B cell (primary cell): ENCODE measurements at regions not wholly inside any gene's neighbourhood (a gene's known extent, or its start where the extent isn't known, plus 50 kb on each side); places are given as distances from the start of the nearest gene placed in this dataset.

ENCODE experiments used
- ATAC-seq: fragments of 200-7000 bp; cut with Tn5 transposase; one replicate; pipeline ENCODE4 v1.10.0; 2021; ENCODE audit warnings: low read depth, mild to moderate bottlenecking, moderate number of reproducible peaks, moderate library complexity
- CTCF ChIA-PET: fragments of 350-600 bp; sonication (Branson Sonifier 250); formaldehyde crosslinking; loops from one replicate; lab custom pipeline; 2021; ENCODE audit warnings: antibody characterized with exemption, inconsistent platforms; lab: Charles Lee
- POLR2A ChIA-PET: fragments of 350-600 bp; sonication (Branson Sonifier 250); formaldehyde crosslinking; loops from one replicate; lab custom pipeline; 2021; ENCODE audit warnings: antibody characterized with exemption; lab: Charles Lee
- DNase-seq: peaks from one replicate; pipeline ENCODE4 v3.0.0; 2013
- H2AFZ ChIP-seq: 2 replicates; pipeline ENCODE4 v1.6.1; 2012; ENCODE audit warnings: mild to moderate bottlenecking, low read depth, low read length; ENCODE audit not compliant: insufficient read depth, poor library complexity, severe bottlenecking
- H3K27ac ChIP-seq, 2 donors: 1 replicate in 1 of 2; 2 replicates in 1 of 2; pipeline ENCODE4 v1.5.1; 2012 to 2013; ENCODE audit warnings: low read length in 2 of 2, mild to moderate bottlenecking in 2 of 2, moderate library complexity in 1 of 2
- H3K27me3 ChIP-seq, 4 experiments: fragments of 200-600 bp in 1 of 4; sonication (generic) in 1 of 4; replicated peaks in 1 of 4; 1 replicate in 2 of 4; 2 replicates in 2 of 4; pipeline versions ENCODE4 v1.6.1 to v1.7.0; 2013 to 2016; ENCODE audit warnings: low read length in 3 of 4, mild to moderate bottlenecking in 2 of 4, mixed read lengths in 1 of 4, moderate library complexity in 1 of 4; ENCODE audit not compliant: insufficient read depth in 4 of 4, control insufficient read depth in 3 of 4; ENCODE audit errors: control extremely low read depth in 1 of 4
- H3K36me3 ChIP-seq, 2 experiments: replicated peaks in 1 of 2; 1 replicate in 1 of 2; 2 replicates in 1 of 2; pipeline versions ENCODE4 v1.6.1 to v1.7.1; 2013; ENCODE audit warnings: low read length in 1 of 2; ENCODE audit not compliant: insufficient read depth in 2 of 2, control insufficient read depth in 1 of 2; ENCODE audit errors: control extremely low read depth in 1 of 2, extremely low read depth in 1 of 2
- H3K4me1 ChIP-seq, 2 donors: fragments of 200-600 bp in 1 of 2; sonication (generic) in 1 of 2; 1 replicate in 1 of 2; 2 replicates in 1 of 2; pipeline versions ENCODE4 v1.5.1 to v1.6.1; 2013 to 2017; ENCODE audit warnings: low read length in 2 of 2; ENCODE audit not compliant: control insufficient read depth in 2 of 2, insufficient read depth in 2 of 2
- H3K4me2 ChIP-seq: replicated peaks from 2 replicates; pipeline ENCODE3; 2012; ENCODE audit warnings: mild to moderate bottlenecking, low read depth, low read length; ENCODE audit not compliant: poor library complexity, severe bottlenecking
- H3K4me3 ChIP-seq, 5 experiments: fragments of 200-600 bp in 1 of 5; sonication (generic) in 1 of 5; 1 replicate in 3 of 5; 2 replicates in 2 of 5; pipeline versions ENCODE4 v1.5.1 to v1.7.0; 2011 to 2016; ENCODE audit warnings: low read length in 4 of 5, mild to moderate bottlenecking in 4 of 5, low read depth in 2 of 5, control low read depth in 1 of 5, moderate library complexity in 1 of 5; ENCODE audit not compliant: insufficient read depth in 1 of 5; ENCODE audit errors: control extremely low read depth in 1 of 5, extremely low read depth in 1 of 5
- H3K79me2 ChIP-seq: fragments of 200-600 bp; sonication (generic); one replicate; pipeline ENCODE4 v1.6.0; 2016; ENCODE audit warnings: low read length; ENCODE audit not compliant: control insufficient read depth, insufficient read depth
- H3K9ac ChIP-seq: fragments of 200-600 bp; sonication (generic); 2 replicates; pipeline ENCODE4 v1.6.1; 2017; ENCODE audit warnings: mild to moderate bottlenecking, low read length, moderate library complexity
- H3K9me3 ChIP-seq, 3 donors: one replicate each; pipeline versions ENCODE4 v1.6.1 to v1.7.1; 2013; ENCODE audit warnings: low read length in 2 of 3; ENCODE audit not compliant: control insufficient read depth in 2 of 3, insufficient read depth in 1 of 3; ENCODE audit errors: control extremely low read depth in 1 of 3
- H4K20me1 ChIP-seq: 2 replicates; pipeline ENCODE4 v1.6.0; 2012; ENCODE audit warnings: mild to moderate bottlenecking, low read length; ENCODE audit not compliant: insufficient read depth, control insufficient read depth, poor library complexity, severe bottlenecking
- H3K27ac Mint-ChIP-seq: one replicate; pipeline ENCODE4 v1.8.0; 2021; ENCODE audit warnings: mixed read lengths
- H3K27me3 Mint-ChIP-seq: one replicate; pipeline ENCODE4 v1.8.0; 2021; ENCODE audit warnings: mixed read lengths
- H3K4me1 Mint-ChIP-seq: one replicate; pipeline ENCODE4 v1.8.0; 2021; ENCODE audit warnings: mixed read lengths
- H3K4me3 Mint-ChIP-seq: one replicate; pipeline ENCODE4 v1.8.0; 2021; ENCODE audit warnings: mixed read lengths
- H3K9me3 Mint-ChIP-seq: one replicate; pipeline ENCODE4 v1.8.0; 2022; ENCODE audit warnings: mixed read lengths; ENCODE audit not compliant: insufficient read depth
- CTCF ChIP-seq: fragments of 200-600 bp; IDR thresholded peaks from one replicate; pipeline ENCODE4 v1.8.0; 2022; ENCODE audit warnings: antibody characterized with exemption, mild to moderate bottlenecking
- EZH2 ChIP-seq: IDR thresholded peaks from 2 replicates; pipeline ENCODE4 v1.6.1; 2012; ENCODE audit warnings: borderline replicate concordance, low read depth, mild to moderate bottlenecking, moderate library complexity, low read length; ENCODE audit not compliant: insufficient read depth, poor library complexity, severe bottlenecking
- WGBS: methylation state at CpG from one replicate; pipeline ENCODE4 v1.1.5; 2013; ENCODE audit warnings: missing lambda C conversion rate; ENCODE audit not compliant: insufficient coverage; 5-methylcytosine and 5-hydroxymethylcytosine counted together
- intact Hi-C: fragments of 100-400 bp; cut with micrococcal nuclease; formaldehyde crosslinking; loops from one replicate; pipeline ENCODE4 v1.10.0; 2022

- Histone ChIP-seq H4K20me1 (no peaks in the 10 kb centered on the region), H3K36me3 (no peaks in the 10 kb centered on the region), H3K4me1 (no peaks in the 10 kb centered on the region), H3K9me3 (no peaks in the 10 kb centered on the region), H3K79me2 (no peaks in the 10 kb centered on the region), H3K27ac (no peak overlapping the region), H3K9ac (no peak overlapping the region), H2AFZ (no peak overlapping the region), H3K4me3 (no peak overlapping the region), H3K27me3 (no peaks in the 10 kb centered on the region), H3K4me2 (no peak overlapping the region)
- Mint-ChIP-seq H3K27ac (no peak overlapping the region), H3K4me1 (no peaks in the 10 kb centered on the region), H3K27me3 (no peaks in the 10 kb centered on the region), H3K9me3 (no peaks in the 10 kb centered on the region), H3K4me3 (no peak overlapping the region)
- TF ChIP-seq CTCF (no peak), EZH2 (no peak)
- ATAC-seq = no peak
- no peak for DNase-seq
- intact Hi-C loops = no loop called here
- ChIA-PET CTCF (interaction anchor here (1.6 kb wide), 1 partner anchor 659 kb away, joined by 3 read pairs; no protein-coding TSS in a partner anchor), POLR2A (no interaction called here)
- WGBS = 93% methylated on average over 3 of the region's 9 CpGs
Measured at GRCh38 chr13:99855526-99856420, 115.8 kb downstream of the ZIC5 start.

GRCh38 chr13:99854366-99854765, 117.2 kb downstream of the ZIC5 start:
- TF ChIP-seq CTCF (no peak), EZH2 (no peak)
- POLR2A ChIA-PET = no interaction called here
- Mint-ChIP-seq H3K27me3 (no peaks in the 10 kb centered on the region), H3K27ac (no peak overlapping the region), H3K4me3 (no peak overlapping the region), H3K9me3 (no peaks in the 10 kb centered on the region), H3K4me1 (no peaks in the 10 kb centered on the region)
- H2AFZ ChIP-seq = no peak overlapping the region
- CTCF ChIA-PET = no interaction called here
- ATAC-seq (no peak), DNase-seq (no peak)
- WGBS = 96% methylated on average over 12 of the region's 13 CpGs
- no peaks in the 10 kb centered on the region for H3K4me1 ChIP-seq
- H3K36me3 ChIP-seq = no peaks in the 10 kb centered on the region
- no peak overlapping the region for H3K27ac ChIP-seq
- no peak overlapping the region for H3K9ac ChIP-seq
- intact Hi-C loops = no loop called here
- no peak overlapping the region for H3K4me2 ChIP-seq
- H3K27me3 ChIP-seq = no peaks in the 10 kb centered on the region
- H3K79me2 ChIP-seq = no peaks in the 10 kb centered on the region
- H4K20me1 ChIP-seq = no peaks in the 10 kb centered on the region
- H3K4me3 ChIP-seq = no peak overlapping the region
- H3K9me3 ChIP-seq = peaks cover 0 to 4% (median 0%) of the 10 kb centered on the region in 3 donors
